ENCODE measurements at regions not wholly inside any gene's neighbourhood (a gene's known extent, or its start where the extent isn't known, plus 50 kb on each side); places are given as distances from the start of the nearest gene placed in this dataset.

DNA sequence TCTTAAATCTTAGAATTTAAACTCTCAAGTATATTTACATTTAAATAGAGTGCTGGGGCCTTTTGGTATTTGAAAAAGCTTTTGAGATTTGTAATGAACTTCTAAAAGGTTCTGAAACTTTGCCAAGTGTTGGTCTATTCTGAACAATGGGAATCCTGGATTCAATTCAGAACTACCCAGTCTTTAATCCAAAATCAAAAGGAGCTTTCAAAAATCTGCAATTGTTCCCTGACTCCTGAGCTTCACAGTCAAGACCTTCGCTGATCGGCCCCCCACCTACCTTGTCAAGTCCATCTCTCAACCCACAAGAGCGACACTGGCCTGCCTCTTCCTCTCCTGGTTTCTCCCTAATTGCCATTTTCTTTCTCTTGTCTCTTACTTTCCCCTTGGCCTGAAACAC is 666.1 kb upstream of the BOD1L1 start:
- no peak for DNase-seq (ENCODE audit: extremely low spot score, unreplicated experiment)
- Mint-ChIP-seq H3K4me1 (ENCODE audit: unreplicated experiment) (peaks cover 14% of the 10 kb centered on the region), H3K27ac (ENCODE audit: unreplicated experiment) (no peak overlapping the region), H3K36me3 (ENCODE audit: unreplicated experiment) (no peaks in the 10 kb centered on the region), H3K27me3 (ENCODE audit: unreplicated experiment) (peaks cover 47% of the 10 kb centered on the region), H3K4me3 (ENCODE audit: unreplicated experiment) (no peak overlapping the region), H3K9me3 (ENCODE audit: unreplicated experiment) (no peaks in the 10 kb centered on the region)
- TF ChIP-seq, protein P1, sequence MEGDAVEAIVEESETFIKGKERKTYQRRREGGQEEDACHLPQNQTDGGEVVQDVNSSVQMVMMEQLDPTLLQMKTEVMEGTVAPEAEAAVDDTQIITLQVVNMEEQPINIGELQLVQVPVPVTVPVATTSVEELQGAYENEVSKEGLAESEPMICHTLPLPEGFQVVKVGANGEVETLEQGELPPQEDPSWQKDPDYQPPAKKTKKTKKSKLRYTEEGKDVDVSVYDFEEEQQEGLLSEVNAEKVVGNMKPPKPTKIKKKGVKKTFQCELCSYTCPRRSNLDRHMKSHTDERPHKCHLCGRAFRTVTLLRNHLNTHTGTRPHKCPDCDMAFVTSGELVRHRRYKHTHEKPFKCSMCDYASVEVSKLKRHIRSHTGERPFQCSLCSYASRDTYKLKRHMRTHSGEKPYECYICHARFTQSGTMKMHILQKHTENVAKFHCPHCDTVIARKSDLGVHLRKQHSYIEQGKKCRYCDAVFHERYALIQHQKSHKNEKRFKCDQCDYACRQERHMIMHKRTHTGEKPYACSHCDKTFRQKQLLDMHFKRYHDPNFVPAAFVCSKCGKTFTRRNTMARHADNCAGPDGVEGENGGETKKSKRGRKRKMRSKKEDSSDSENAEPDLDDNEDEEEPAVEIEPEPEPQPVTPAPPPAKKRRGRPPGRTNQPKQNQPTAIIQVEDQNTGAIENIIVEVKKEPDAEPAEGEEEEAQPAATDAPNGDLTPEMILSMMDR (IDR thresholded peaks at IDR 0.05), result no peak

DNA sequence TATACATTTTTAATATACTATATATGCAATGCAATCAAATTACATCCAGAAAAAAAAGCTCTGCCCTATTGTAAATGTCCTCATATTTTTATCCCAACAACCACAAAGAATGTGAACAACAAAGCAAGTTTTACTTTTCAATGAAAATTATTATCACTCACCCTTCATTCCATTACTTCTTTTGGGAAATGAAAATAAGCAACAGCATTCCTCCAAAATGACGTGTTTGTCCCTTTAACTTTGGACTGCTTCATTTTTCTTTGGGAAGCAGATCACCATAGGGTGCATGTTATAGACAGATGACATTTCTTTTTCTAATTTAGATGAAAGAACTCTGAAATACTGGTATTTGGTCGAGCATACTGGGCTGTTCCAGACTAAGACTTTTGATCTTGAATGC is 667.1 kb upstream of the BOD1L1 start:
- Mint-ChIP-seq H3K4me1 (ENCODE audit: unreplicated experiment) (peaks cover 12% of the 10 kb centered on the region), H3K27ac (ENCODE audit: unreplicated experiment) (no peak overlapping the region), H3K4me3 (ENCODE audit: unreplicated experiment) (no peak overlapping the region), H3K9me3 (ENCODE audit: unreplicated experiment) (no peaks in the 10 kb centered on the region), H3K27me3 (ENCODE audit: unreplicated experiment) (peaks cover 43% of the 10 kb centered on the region), H3K36me3 (ENCODE audit: unreplicated experiment) (no peaks in the 10 kb centered on the region)
- no peak for DNase-seq (ENCODE audit: extremely low spot score, unreplicated experiment)
- TF ChIP-seq, protein P1 (IDR thresholded peaks at IDR 0.05), result no peak

DNA sequence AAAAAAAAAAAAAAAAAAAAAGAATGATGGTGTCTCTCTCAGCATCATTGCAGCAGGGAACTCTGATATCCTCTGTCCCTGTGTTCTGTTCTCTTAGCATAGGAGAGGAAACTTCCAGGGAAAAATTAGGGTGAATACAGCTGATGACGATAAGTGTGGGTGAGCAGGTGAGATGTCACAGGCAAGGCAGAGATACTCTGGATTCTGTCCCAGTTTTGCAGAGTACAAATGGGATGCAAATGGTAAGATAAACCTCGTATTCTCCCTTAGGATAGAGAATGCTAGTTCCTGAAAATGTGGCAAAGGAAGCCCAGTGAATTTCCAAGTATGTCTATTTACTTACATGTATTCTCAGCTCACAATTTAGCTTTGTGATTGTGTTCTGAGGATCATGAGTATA is 671.6 kb upstream of the BOD1L1 start:
- Mint-ChIP-seq H3K4me1 (ENCODE audit: unreplicated experiment) (peaks cover 9% of the 10 kb centered on the region), H3K9me3 (ENCODE audit: unreplicated experiment) (no peaks in the 10 kb centered on the region), H3K36me3 (ENCODE audit: unreplicated experiment) (no peaks in the 10 kb centered on the region), H3K4me3 (ENCODE audit: unreplicated experiment) (no peak overlapping the region), H3K27me3 (ENCODE audit: unreplicated experiment) (peaks cover 53% of the 10 kb centered on the region), H3K27ac (ENCODE audit: unreplicated experiment) (no peak overlapping the region)
- no peak for DNase-seq (ENCODE audit: extremely low spot score, unreplicated experiment)
- TF ChIP-seq, protein P1 (IDR thresholded peaks at IDR 0.05), result no peak

DNA sequence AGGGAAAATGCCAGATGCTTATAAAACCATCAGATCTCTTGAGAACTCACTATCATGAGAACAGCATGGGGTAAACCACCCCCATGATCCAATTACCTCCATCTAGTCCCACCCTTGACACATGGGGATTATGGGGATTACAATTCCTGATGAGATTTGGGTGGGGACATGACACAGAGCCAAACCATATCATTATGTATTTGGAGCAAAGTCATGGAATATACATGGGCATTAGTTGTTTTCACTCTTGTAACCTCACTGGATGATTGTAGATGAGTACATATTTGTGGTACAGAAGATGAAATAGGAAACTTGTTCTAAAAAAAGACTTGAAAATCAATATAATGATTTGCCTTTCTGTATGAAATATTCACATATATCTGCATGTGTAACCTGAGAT is 674.5 kb upstream of the BOD1L1 start:
- Mint-ChIP-seq H3K27me3 (ENCODE audit: unreplicated experiment) (peaks cover 51% of the 10 kb centered on the region), H3K9me3 (ENCODE audit: unreplicated experiment) (no peaks in the 10 kb centered on the region)
- TF ChIP-seq, protein P1 (IDR thresholded peaks at IDR 0.05), result no peak

DNA sequence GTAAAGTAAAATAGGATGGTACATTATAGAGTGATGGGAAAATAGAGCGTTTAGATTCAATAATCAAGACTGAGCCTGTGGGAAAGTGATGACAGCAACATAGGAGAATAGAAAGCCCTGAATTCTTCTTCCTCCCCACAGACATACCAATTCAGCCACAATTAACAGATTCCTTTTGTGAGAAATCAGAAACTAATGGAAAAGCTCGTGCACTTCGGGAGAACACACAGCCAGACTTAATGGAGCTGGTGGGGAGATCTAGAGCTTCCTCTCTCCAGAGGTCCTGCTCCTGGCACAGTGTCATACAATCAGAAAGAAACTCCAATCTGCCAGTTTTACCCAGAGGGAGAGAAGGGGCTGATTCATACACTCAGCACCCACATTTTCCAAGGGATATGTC is 676.3 kb upstream of the BOD1L1 start:
- Mint-ChIP-seq H3K4me3 (ENCODE audit: unreplicated experiment) (no peak overlapping the region), H3K4me1 (ENCODE audit: unreplicated experiment) (no peaks in the 10 kb centered on the region), H3K36me3 (ENCODE audit: unreplicated experiment) (no peaks in the 10 kb centered on the region), H3K9me3 (ENCODE audit: unreplicated experiment) (no peaks in the 10 kb centered on the region), H3K27ac (ENCODE audit: unreplicated experiment) (no peak overlapping the region), H3K27me3 (ENCODE audit: unreplicated experiment) (peaks cover 52% of the 10 kb centered on the region)
- TF ChIP-seq, protein P1 (IDR thresholded peaks at IDR 0.05), result no peak
- no peak for DNase-seq (ENCODE audit: extremely low spot score, unreplicated experiment)

More for the DNA sequence above, 674.5 kb upstream of the BOD1L1 start:
- no peaks in the 10 kb centered on the region for H3K4me1 Mint-ChIP-seq (ENCODE audit: unreplicated experiment)
- no peak overlapping the region for H3K4me3 Mint-ChIP-seq (ENCODE audit: unreplicated experiment)
- no peak overlapping the region for H3K27ac Mint-ChIP-seq (ENCODE audit: unreplicated experiment)
- DNase-seq (ENCODE audit: extremely low spot score, unreplicated experiment), result no peak
- no peaks in the 10 kb centered on the region for H3K36me3 Mint-ChIP-seq (ENCODE audit: unreplicated experiment)
